ENCODE measurements at regions not wholly inside any gene's neighbourhood (a gene's known extent, or its start where the extent isn't known, plus 50 kb on each side); places are given as distances from the start of the nearest gene placed in this dataset.

GRCh38 chrX:125101971-125102755 lies 217.5 kb upstream of the TEX13C start (continued):
- TF ChIP-seq, protein P1, sequence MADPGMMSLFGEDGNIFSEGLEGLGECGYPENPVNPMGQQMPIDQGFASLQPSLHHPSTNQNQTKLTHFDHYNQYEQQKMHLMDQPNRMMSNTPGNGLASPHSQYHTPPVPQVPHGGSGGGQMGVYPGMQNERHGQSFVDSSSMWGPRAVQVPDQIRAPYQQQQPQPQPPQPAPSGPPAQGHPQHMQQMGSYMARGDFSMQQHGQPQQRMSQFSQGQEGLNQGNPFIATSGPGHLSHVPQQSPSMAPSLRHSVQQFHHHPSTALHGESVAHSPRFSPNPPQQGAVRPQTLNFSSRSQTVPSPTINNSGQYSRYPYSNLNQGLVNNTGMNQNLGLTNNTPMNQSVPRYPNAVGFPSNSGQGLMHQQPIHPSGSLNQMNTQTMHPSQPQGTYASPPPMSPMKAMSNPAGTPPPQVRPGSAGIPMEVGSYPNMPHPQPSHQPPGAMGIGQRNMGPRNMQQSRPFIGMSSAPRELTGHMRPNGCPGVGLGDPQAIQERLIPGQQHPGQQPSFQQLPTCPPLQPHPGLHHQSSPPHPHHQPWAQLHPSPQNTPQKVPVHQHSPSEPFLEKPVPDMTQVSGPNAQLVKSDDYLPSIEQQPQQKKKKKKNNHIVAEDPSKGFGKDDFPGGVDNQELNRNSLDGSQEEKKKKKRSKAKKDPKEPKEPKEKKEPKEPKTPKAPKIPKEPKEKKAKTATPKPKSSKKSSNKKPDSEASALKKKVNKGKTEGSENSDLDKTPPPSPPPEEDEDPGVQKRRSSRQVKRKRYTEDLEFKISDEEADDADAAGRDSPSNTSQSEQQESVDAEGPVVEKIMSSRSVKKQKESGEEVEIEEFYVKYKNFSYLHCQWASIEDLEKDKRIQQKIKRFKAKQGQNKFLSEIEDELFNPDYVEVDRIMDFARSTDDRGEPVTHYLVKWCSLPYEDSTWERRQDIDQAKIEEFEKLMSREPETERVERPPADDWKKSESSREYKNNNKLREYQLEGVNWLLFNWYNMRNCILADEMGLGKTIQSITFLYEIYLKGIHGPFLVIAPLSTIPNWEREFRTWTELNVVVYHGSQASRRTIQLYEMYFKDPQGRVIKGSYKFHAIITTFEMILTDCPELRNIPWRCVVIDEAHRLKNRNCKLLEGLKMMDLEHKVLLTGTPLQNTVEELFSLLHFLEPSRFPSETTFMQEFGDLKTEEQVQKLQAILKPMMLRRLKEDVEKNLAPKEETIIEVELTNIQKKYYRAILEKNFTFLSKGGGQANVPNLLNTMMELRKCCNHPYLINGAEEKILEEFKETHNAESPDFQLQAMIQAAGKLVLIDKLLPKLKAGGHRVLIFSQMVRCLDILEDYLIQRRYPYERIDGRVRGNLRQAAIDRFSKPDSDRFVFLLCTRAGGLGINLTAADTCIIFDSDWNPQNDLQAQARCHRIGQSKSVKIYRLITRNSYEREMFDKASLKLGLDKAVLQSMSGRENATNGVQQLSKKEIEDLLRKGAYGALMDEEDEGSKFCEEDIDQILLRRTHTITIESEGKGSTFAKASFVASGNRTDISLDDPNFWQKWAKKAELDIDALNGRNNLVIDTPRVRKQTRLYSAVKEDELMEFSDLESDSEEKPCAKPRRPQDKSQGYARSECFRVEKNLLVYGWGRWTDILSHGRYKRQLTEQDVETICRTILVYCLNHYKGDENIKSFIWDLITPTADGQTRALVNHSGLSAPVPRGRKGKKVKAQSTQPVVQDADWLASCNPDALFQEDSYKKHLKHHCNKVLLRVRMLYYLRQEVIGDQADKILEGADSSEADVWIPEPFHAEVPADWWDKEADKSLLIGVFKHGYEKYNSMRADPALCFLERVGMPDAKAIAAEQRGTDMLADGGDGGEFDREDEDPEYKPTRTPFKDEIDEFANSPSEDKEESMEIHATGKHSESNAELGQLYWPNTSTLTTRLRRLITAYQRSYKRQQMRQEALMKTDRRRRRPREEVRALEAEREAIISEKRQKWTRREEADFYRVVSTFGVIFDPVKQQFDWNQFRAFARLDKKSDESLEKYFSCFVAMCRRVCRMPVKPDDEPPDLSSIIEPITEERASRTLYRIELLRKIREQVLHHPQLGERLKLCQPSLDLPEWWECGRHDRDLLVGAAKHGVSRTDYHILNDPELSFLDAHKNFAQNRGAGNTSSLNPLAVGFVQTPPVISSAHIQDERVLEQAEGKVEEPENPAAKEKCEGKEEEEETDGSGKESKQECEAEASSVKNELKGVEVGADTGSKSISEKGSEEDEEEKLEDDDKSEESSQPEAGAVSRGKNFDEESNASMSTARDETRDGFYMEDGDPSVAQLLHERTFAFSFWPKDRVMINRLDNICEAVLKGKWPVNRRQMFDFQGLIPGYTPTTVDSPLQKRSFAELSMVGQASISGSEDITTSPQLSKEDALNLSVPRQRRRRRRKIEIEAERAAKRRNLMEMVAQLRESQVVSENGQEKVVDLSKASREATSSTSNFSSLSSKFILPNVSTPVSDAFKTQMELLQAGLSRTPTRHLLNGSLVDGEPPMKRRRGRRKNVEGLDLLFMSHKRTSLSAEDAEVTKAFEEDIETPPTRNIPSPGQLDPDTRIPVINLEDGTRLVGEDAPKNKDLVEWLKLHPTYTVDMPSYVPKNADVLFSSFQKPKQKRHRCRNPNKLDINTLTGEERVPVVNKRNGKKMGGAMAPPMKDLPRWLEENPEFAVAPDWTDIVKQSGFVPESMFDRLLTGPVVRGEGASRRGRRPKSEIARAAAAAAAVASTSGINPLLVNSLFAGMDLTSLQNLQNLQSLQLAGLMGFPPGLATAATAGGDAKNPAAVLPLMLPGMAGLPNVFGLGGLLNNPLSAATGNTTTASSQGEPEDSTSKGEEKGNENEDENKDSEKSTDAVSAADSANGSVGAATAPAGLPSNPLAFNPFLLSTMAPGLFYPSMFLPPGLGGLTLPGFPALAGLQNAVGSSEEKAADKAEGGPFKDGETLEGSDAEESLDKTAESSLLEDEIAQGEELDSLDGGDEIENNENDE (IDR thresholded peaks at IDR 0.05; ENCODE audit: insufficient replicate concordance, low read length): no peak
- no peak for TF ChIP-seq CHD2 (IDR thresholded peaks at IDR 0.05; ENCODE audit: low read length)

Measured in H1 (cell line).